Keratinocyte (primary cell): ENCODE measurements at regions not wholly inside any gene's neighbourhood (a gene's known extent, or its start where the extent isn't known, plus 50 kb on each side); places are given as distances from the start of the nearest gene placed in this dataset.

Source experiments
- DNase-seq: peaks from one replicate; pipeline ENCODE4 v3.0.0-alpha.2; 2011; ENCODE audit warnings: low read depth, missing footprints, low spot score
- FAIRE-seq: peaks from 2 replicates; lab custom pipeline; 2011; peaks lifted over from hg19 to GRCh38; lab: Jason Lieb, UNC
- H2AFZ ChIP-seq: 2 replicates; pipeline ENCODE4 v1.6.0; 2012; ENCODE audit warnings: low read length, control low read depth, inconsistent platforms; ENCODE audit not compliant: control insufficient read depth
- H3K27ac ChIP-seq: 2 replicates; pipeline ENCODE4 v1.5.1; 2011; ENCODE audit warnings: low read length; ENCODE audit not compliant: control insufficient read depth, insufficient read depth
- H3K27me3 ChIP-seq: 3 replicates; pipeline ENCODE4 v1.6.0; 2011; ENCODE audit warnings: low read length; ENCODE audit not compliant: control insufficient read depth, insufficient read depth; ENCODE audit errors: extremely low read depth
- H3K36me3 ChIP-seq, 2 experiments: 2 replicates in 1 of 2; 3 replicates in 1 of 2; pipeline ENCODE4 v1.5.1; 2011; ENCODE audit warnings: low read length in 2 of 2, mild to moderate bottlenecking in 1 of 2; ENCODE audit not compliant: control insufficient read depth in 2 of 2, insufficient read depth in 2 of 2; ENCODE audit errors: extremely low read depth in 1 of 2
- H3K4me1 ChIP-seq: 3 replicates; pipeline ENCODE4 v1.5.1; 2011; ENCODE audit warnings: low read length; ENCODE audit not compliant: control insufficient read depth, insufficient read depth; ENCODE audit errors: extremely low read depth
- H3K4me2 ChIP-seq: 3 replicates; pipeline ENCODE4 v1.6.0; 2011; ENCODE audit warnings: low read depth, low read length; ENCODE audit not compliant: control insufficient read depth, insufficient read depth; ENCODE audit errors: extremely low read depth
- H3K4me3 ChIP-seq, 3 experiments: fragments of 200-600 bp in 1 of 3; sonication (generic) in 1 of 3; 2 replicates in 2 of 3; 3 replicates in 1 of 3; pipeline ENCODE4 v1.5.1; 2011 to 2016; ENCODE audit warnings: low read length in 3 of 3, mild to moderate bottlenecking in 3 of 3, control low read depth in 2 of 3, inconsistent platforms in 1 of 3, low read depth in 1 of 3, mixed read lengths in 1 of 3, mixed run types in 1 of 3, moderate library complexity in 1 of 3; ENCODE audit not compliant: control insufficient read depth in 2 of 3, insufficient read depth in 2 of 3; ENCODE audit errors: extremely low read depth in 1 of 3
- H3K79me2 ChIP-seq: 2 replicates; pipeline ENCODE4 v1.6.0; 2012; ENCODE audit warnings: low read length; ENCODE audit not compliant: control insufficient read depth, insufficient read depth
- H3K9ac ChIP-seq: 3 replicates; pipeline ENCODE4 v1.6.0; 2011; ENCODE audit warnings: low read length; ENCODE audit not compliant: control insufficient read depth, insufficient read depth; ENCODE audit errors: extremely low read depth
- H3K9me1 ChIP-seq: 3 replicates; pipeline ENCODE4 v1.6.0; 2011; ENCODE audit warnings: low read length; ENCODE audit not compliant: control insufficient read depth, insufficient read depth; ENCODE audit errors: extremely low read depth
- H3K9me3 ChIP-seq: 2 replicates; pipeline ENCODE4 v1.5.1; 2012; ENCODE audit warnings: low read depth, low read length; ENCODE audit not compliant: control insufficient read depth
- H4K20me1 ChIP-seq: 3 replicates; pipeline ENCODE4 v1.6.0; 2011; ENCODE audit warnings: low read length; ENCODE audit not compliant: control insufficient read depth, insufficient read depth; ENCODE audit errors: extremely low read depth
- CTCF ChIP-seq, 3 experiments: IDR thresholded peaks in 1 of 3; conservative IDR thresholded peaks in 1 of 3; optimal IDR thresholded peaks in 1 of 3; 2 replicates in 2 of 3; 3 replicates in 1 of 3; pipeline versions ENCODE3 to v1.5.1; 2011; ENCODE audit warnings: low read length in 3 of 3, mild to moderate bottlenecking in 3 of 3, moderate library complexity in 2 of 3, control low read depth in 1 of 3, inconsistent platforms in 1 of 3; ENCODE audit not compliant: insufficient read depth in 2 of 3; ENCODE audit errors: extremely low read depth in 1 of 3
- EZH2 ChIP-seq: IDR thresholded peaks from one replicate; pipeline ENCODE4 v1.6.1; 2012; ENCODE audit warnings: inconsistent platforms, mild to moderate bottlenecking, low read length, moderate library complexity
- dilution Hi-C: fragments of 300-500 bp; cut with MboI; formaldehyde crosslinking; loops from one replicate; pipeline ENCODE4 v1.7.0; 2020; ENCODE audit warnings: low sequenced_read_pairs; ENCODE audit not compliant: extremely low pct_ligation_motif_present

- DNase-seq: no peak
- TF ChIP-seq EZH2: no peak
- TF ChIP-seq CTCF (optimal IDR thresholded peaks at IDR 0.05 in 1 of 3, IDR thresholded peaks at IDR 0.05 in 1 of 3, conservative IDR thresholded peaks at IDR 0.05 in 1 of 3; ENCODE audit: extremely low read depth in 1 of 3, insufficient read depth in 2 of 3, low read length in 3 of 3): no peak
Observed at GRCh38 chr16:19935694-19936093, 51.0 kb upstream of the GPRC5B start.

More at GRCh38 chr16:19935694-19936093, 51.0 kb upstream of the GPRC5B start:
- FAIRE-seq: no peak
- Histone ChIP-seq H3K9me3 (no peaks in the 10 kb centered on the region), H3K9me1 (no peaks in the 10 kb centered on the region), H3K27ac (no peak overlapping the region), H3K9ac (no peak overlapping the region), H3K27me3 (no peaks in the 10 kb centered on the region), H3K4me1 (no peaks in the 10 kb centered on the region), H3K36me3 (no peaks in the 10 kb centered on the region), H3K4me2 (no peak overlapping the region), H3K4me3 (no peak overlapping the region), H4K20me1 (no peaks in the 10 kb centered on the region), H2AFZ (no peak overlapping the region), H3K79me2 (no peaks in the 10 kb centered on the region)
- dilution Hi-C loops: no loop called here
